22Rv1 (cell line): ENCODE measurements at regions not wholly inside any gene's neighbourhood (a gene's known extent, or its start where the extent isn't known, plus 50 kb on each side); places are given as distances from the start of the nearest gene placed in this dataset.
"Not testable (repeated sequence)": the region's sequence is repeated elsewhere in the genome, so short reads cannot be mapped to it uniquely, and the experiment has no call there.

Source experiments
- H3K27ac ChIP-seq: fragments of 450-650 bp; 2 replicates; pipeline ENCODE4 v1.5.1; 2017
- ZFX ChIP-seq: fragments of 450-650 bp; IDR thresholded peaks from 2 replicates; pipeline ENCODE4 v1.6.1; 2017; ENCODE audit warnings: antibody characterized with exemption, borderline replicate concordance
- TF ChIP-seq, protein P1 (sequence below): fragments of 450-650 bp; IDR thresholded peaks from 2 replicates; pipeline ENCODE4 v1.5.1; 2017; ENCODE audit warnings: mild to moderate bottlenecking

DNA sequence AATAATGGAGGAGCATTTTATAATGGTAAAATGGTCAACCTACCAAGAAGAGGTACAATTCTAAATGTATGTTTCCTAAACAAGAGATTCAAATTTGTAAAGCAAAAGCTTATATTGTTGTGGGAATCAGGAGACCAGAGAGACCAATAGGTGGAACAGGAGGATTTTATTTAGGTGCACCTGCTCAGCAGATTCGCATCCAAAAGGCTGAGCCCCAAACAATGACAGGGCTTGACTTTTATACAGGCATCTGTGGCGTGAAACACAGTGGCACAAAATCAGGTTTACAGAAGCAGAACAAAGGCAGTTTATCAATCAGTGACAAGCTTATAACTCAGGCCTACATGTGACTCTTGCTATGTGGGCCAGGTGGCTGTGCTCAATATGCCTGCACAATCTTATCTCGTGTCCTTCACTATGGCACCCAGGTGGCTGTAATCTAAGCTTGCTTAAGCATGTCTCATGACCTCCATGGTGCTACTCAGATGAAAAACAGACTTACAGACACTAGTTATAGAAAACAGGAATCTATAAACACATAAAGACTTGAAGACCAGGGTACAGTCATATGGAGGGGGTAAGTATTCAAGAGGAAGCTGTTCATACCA, 780.2 kb upstream of the CA10 start:
- no peak overlapping the region for H3K27ac ChIP-seq
- TF ChIP-seq ZFX = no peak

DNA sequence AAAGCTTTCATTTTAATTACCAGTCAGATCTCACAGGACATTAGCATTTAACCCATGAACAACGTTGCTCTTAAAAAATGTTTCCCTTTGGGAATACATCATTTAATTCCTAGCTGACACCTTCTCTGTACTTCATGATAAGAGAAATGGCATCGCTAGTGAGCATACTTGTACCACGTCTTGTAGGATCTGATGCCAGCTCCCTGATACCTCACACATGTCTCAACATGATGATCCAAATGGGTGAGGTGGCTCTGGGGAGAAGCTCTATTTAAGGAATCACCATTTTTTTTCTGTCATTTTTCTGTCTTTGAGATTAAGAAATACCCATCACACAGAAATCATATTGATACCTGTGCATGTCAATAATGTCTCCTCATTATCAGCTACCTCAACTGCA, 772.1 kb upstream of the CA10 start:
- no peak overlapping the region for H3K27ac ChIP-seq
- TF ChIP-seq ZFX = no peak
- TF ChIP-seq, protein P1, sequence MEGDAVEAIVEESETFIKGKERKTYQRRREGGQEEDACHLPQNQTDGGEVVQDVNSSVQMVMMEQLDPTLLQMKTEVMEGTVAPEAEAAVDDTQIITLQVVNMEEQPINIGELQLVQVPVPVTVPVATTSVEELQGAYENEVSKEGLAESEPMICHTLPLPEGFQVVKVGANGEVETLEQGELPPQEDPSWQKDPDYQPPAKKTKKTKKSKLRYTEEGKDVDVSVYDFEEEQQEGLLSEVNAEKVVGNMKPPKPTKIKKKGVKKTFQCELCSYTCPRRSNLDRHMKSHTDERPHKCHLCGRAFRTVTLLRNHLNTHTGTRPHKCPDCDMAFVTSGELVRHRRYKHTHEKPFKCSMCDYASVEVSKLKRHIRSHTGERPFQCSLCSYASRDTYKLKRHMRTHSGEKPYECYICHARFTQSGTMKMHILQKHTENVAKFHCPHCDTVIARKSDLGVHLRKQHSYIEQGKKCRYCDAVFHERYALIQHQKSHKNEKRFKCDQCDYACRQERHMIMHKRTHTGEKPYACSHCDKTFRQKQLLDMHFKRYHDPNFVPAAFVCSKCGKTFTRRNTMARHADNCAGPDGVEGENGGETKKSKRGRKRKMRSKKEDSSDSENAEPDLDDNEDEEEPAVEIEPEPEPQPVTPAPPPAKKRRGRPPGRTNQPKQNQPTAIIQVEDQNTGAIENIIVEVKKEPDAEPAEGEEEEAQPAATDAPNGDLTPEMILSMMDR = no peak

DNA sequence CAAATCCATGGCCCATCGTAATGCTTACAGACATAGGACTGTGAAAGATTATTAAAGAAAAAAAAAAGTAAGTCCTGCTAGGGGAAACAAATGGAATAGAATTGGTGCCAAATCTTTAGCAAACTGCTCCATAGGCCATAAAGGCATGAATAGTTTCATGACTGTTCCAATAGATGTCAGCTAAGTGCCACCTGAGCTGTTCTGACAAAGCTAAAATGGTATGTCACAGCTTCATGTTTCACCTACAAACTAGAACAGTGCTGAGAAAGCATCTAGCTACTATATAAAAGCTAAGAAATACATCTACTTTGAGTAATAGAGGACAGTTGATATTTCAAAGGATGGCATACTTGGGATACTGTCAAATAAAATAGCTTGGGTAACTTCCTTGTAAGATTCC, 771.6 kb upstream of the CA10 start:
- H3K27ac ChIP-seq = no peak overlapping the region
- TF ChIP-seq, protein P1 = no peak
- TF ChIP-seq ZFX = no peak

DNA sequence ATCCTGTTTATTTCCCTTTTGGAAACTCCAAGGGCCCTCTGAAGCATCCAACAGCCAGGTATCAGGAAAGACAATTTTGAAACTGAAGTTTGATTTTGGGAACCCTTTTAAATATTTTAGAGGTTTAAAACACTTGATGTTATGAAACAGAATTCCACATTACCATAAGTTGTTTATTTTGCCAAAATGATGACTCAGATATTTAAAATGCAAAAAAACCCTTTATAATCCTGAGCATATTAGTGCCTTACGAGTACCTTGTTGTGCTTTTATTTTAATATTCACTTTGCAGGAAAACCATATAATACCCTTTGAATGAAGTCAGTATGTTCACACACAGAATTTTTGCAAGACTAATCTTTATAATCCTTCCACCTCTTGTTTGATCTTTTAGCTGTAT, 765.1 kb upstream of the CA10 start:
- TF ChIP-seq, protein P1 = no peak
- no peak for TF ChIP-seq ZFX
- no peak overlapping the region for H3K27ac ChIP-seq

DNA sequence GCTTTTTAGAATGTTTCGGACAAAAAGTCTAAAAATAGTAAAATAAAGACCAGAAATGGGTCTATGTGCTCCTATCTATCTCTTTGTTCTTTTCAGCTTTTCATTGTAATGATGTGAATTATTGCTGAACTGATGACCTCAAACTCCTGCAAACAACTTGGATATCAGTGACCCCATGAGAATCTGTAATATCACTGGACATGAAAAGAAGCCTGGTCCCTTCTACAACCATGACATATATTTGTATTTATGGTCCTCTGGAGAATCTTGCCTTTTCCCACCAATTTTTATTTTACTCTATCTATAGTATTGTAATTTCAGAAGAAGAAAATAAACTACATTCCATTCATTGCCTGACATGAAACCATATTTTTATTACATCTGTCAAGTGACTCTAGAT, 740.7 kb upstream of the CA10 start:
- no peak for TF ChIP-seq ZFX
- TF ChIP-seq, protein P1 = no peak
- H3K27ac ChIP-seq = no peak overlapping the region

DNA sequence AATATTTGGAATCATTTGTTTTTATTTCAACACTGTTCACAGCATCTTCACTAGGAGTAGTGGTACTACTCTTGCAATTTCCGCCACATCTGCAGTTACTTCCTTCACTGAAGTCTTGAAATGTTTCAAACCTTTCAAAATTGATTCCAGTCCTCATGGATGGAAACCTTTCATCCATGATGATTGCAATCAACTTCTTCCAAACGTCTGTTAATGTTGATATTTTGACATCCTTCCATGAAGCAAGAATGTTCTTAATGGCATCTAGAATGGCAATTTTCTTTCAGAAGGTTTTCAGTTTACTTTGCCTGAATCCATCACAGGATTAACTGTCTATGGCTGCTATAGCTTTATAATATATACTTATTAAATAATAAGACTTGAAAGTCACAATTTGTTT, 736.8 kb upstream of the CA10 start:
- H3K27ac ChIP-seq = no peak overlapping the region
- TF ChIP-seq, protein P1 = no peak
- TF ChIP-seq ZFX = no peak

DNA sequence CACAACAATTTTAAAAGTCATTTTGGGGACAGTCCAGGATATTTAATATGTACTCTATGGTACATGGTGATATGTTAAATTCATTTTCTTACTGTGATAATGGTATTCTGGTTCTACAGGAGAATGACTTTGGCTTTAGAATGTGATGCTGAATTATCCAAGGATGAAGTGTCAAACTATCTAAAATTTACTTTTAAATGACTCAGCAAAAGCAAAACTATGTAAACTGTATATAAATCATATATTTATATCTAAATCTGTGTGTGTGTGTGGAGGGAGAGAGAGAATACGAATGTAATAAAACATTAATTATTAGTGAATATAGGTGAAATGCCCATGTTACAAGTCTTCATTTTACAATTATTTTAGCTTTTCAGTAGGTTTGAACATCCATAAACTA, 733.8 kb upstream of the CA10 start:
- TF ChIP-seq, protein P1 = no peak
- no peak for TF ChIP-seq ZFX
- no peak overlapping the region for H3K27ac ChIP-seq

DNA sequence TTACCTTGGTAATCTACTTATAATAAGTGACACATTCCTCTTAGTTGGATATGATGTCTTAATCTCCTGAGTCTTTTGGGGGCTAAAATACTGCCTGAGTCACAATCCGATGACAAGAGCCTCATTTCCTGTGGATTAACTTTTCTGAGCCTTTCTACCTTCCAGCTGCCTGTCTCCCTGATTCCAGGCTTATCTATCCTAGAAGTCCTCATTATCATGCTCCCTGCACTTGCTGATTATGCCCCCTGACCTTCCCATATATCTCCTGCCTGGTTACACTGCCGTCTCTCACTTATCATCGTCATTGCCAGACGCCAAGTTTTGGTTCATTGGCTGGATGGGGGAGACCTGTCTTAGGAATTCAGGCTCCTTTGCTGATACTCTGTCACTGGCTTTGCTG, 727.4 kb upstream of the CA10 start:
- no peak overlapping the region for H3K27ac ChIP-seq
- TF ChIP-seq, protein P1 = no peak

DNA sequence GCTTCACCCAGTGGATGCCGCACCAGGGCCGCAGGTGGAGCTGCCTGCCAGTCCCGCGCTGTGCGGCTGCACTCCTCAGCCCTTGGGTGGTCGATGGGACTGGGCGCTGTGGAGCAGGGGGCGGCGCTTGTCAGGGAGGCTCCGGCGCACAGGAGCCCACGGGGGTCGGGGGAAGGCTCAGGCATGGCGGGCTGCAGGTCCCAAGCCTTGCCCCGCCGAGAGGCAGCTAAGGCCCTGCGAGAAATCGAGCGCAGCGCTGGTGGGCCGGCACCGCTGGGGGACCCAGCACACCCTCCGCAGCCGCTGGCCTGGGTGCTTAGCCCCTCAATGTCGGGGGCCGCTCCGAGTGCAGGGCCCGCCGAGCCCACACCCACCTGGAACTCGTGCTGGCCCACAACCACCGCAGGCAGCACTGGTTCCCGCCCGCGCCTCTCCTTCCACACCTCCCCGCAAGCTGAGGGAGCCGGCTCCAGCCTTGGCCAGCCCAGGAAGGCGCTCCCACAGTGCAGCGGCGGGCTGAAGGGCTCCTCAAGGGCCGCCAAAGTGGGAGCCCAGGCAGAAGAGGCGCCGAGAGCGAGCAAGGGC, 725.5 kb upstream of the CA10 start:
- not testable (repeated sequence) for H3K27ac ChIP-seq

DNA sequence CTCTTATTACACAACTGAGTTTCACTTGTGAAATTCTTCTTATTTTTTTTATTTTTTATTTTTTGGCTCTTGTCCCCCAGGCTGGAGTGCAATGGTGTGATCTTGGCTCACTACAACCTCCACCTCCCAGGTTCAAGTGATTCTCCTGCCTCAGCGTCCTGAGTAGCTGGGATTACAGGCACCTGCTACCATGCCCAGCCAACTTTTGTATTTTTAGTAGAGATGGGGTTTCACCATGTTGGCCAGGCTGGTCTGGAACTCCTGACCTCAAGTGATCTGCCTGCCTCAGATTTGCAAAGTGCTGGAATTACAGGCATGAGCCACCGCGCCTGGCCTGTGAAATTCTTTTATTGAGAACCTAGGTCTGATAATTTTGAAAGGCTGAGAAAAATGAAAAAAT, 688.3 kb upstream of the CA10 start:
- H3K27ac ChIP-seq = not testable (repeated sequence)
